K562 (cell line): ENCODE measurements at regions not wholly inside any gene's neighbourhood (a gene's known extent, or its start where the extent isn't known, plus 50 kb on each side); places are given as distances from the start of the nearest gene placed in this dataset.

Experiments used
- ATAC-seq: fragments of 200-7000 bp; cut with Tn5 transposase; 3 replicates; pipeline ENCODE4 v1.9.1; 2020; ENCODE audit warnings: moderate library complexity
- BruUV-seq: library from RNA; stranded (reverse); fragments of 400-500 nt; replicated peaks from 2 replicates; lab custom pipeline; 2021; lab: Mats Ljungman, UMichigan
- CTCF ChIA-PET: fragments of 300-600 bp; formaldehyde crosslinking; extraction: SDS; loops from one replicate; lab custom pipeline; 2021; ENCODE audit warnings: low intra/inter-chr PET ratio; lab: Yijun Ruan, JAX
- POLR2A ChIA-PET: fragments of 300-600, 350-650 bp; sonication (Branson Sonifier 250); formaldehyde crosslinking; extraction: SDS; loops from one replicate; lab custom pipeline; 2021; ENCODE audit warnings: antibody characterized with exemption, inconsistent platforms; lab: Yijun Ruan, JAX
- DNase-seq, 4 experiments: peaks; one replicate each; pipeline versions ENCODE4 v3.0.0 to v3.0.0-alpha.2; 2011 to 2018; ENCODE audit warnings: low spot score in 3 of 4, mixed read lengths in 3 of 4; ENCODE audit errors: extremely low read depth in 1 of 4
- FAIRE-seq: peaks from 2 replicates; lab custom pipeline; 2011; peaks lifted over from hg19 to GRCh38; lab: Jason Lieb, UNC
- H2AFZ ChIP-seq: 2 replicates; pipeline ENCODE4 v1.6.0; 2011; ENCODE audit warnings: low read depth, low read length, control low read depth, inconsistent platforms
- H3K27ac ChIP-seq: fragments of 200-600 bp; 3 replicates; pipeline ENCODE4 v1.8.0; 2011; ENCODE audit warnings: low read depth, mild to moderate bottlenecking, control low read depth, inconsistent platforms, low read length, moderate library complexity, mixed read lengths; ENCODE audit errors: extremely low read depth
- H3K27me3 ChIP-seq, 2 experiments: fragments of 300-600 bp in 1 of 2; 2 replicates in 1 of 2; 3 replicates in 1 of 2; pipeline versions ENCODE4 v1.6.0 to v1.8.0; 2011; ENCODE audit warnings: inconsistent platforms in 2 of 2, low read length in 2 of 2, mild to moderate bottlenecking in 1 of 2, mixed read lengths in 1 of 2, moderate library complexity in 1 of 2; ENCODE audit not compliant: control insufficient read depth in 2 of 2, insufficient read depth in 2 of 2
- H3K36me3 ChIP-seq: fragments of 300-600 bp; 3 replicates; pipeline ENCODE4 v1.8.0; 2011; ENCODE audit warnings: mild to moderate bottlenecking, low read length, inconsistent platforms; ENCODE audit not compliant: control insufficient read depth, insufficient read depth
- H3K4me1 ChIP-seq, 2 experiments: fragments of 200-600 bp in 1 of 2; replicated peaks in 1 of 2; 2 replicates in 1 of 2; 3 replicates in 1 of 2; pipeline versions ENCODE4 v1.5.1 to v1.8.0; 2011; ENCODE audit warnings: inconsistent platforms in 2 of 2, low read length in 2 of 2, mild to moderate bottlenecking in 1 of 2, mixed read lengths in 1 of 2, moderate library complexity in 1 of 2; ENCODE audit not compliant: control insufficient read depth in 2 of 2, insufficient read depth in 2 of 2
- H3K4me2 ChIP-seq: 2 replicates; pipeline ENCODE4 v1.6.1; 2011; ENCODE audit warnings: low read length, control low read depth, inconsistent platforms, mixed read lengths; ENCODE audit not compliant: insufficient read depth
- H3K4me3 ChIP-seq: fragments of 200-600 bp; sonication (generic), shearing (Covaris generic); 2 replicates; pipeline ENCODE4 v1.5.1; 2016; ENCODE audit warnings: control low read depth, inconsistent platforms
- H3K79me2 ChIP-seq: fragments of 200-600 bp; 3 replicates; pipeline ENCODE4 v1.8.0; 2011; ENCODE audit warnings: low read length, inconsistent platforms; ENCODE audit not compliant: control insufficient read depth, insufficient read depth
- H3K9ac ChIP-seq, 2 experiments: 2 replicates each; pipeline versions ENCODE4 v1.6.0 to v1.6.1; 2011; ENCODE audit warnings: low read depth in 2 of 2, low read length in 2 of 2, control low read depth in 1 of 2, inconsistent platforms in 1 of 2, mild to moderate bottlenecking in 1 of 2, mixed read lengths in 1 of 2; ENCODE audit not compliant: insufficient read depth in 1 of 2
- H3K9me1 ChIP-seq: one replicate; pipeline ENCODE4 v1.6.0; 2011; ENCODE audit warnings: inconsistent platforms, mild to moderate bottlenecking, low read length, moderate library complexity; ENCODE audit not compliant: control insufficient read depth, insufficient read depth
- H3K9me3 ChIP-seq: replicated peaks from 2 replicates; pipeline ENCODE4 v1.5.1; 2011; ENCODE audit warnings: low read depth, low read length, inconsistent platforms; ENCODE audit not compliant: control insufficient read depth, insufficient read depth
- H4K20me1 ChIP-seq: replicated peaks from 2 replicates; pipeline ENCODE4 v1.6.1; 2011; ENCODE audit warnings: low read length, inconsistent platforms, mixed read lengths; ENCODE audit not compliant: control insufficient read depth, insufficient read depth
- ESRRA ChIP-seq: fragments of 450-650 bp; IDR thresholded peaks from 2 replicates; pipeline ENCODE4 v1.6.1; 2014; ENCODE audit warnings: low read depth, mild to moderate bottlenecking, moderate library complexity, borderline replicate concordance
- HMG20A ChIP-seq: fragments of 450-650 bp; formaldehyde crosslinking; conservative IDR thresholded peaks from 2 replicates; pipeline ENCODE4 v1.4.0; 2020; ENCODE audit warnings: mild to moderate bottlenecking, mixed read lengths
- MED1 ChIP-seq: sonication (generic); formaldehyde crosslinking; IDR thresholded peaks from 2 replicates; pipeline ENCODE4 v1.8.1; 2023; ENCODE audit warnings: missing genetic modification reagents, borderline replicate concordance
- PURB ChIP-seq: sonication (generic); formaldehyde crosslinking; IDR thresholded peaks from 2 replicates; pipeline ENCODE4 v1.9.0; 2021; ENCODE audit warnings: low read depth, mild to moderate bottlenecking, missing genetic modification reagents
- XRCC5 ChIP-seq: fragments of 200-400 bp; formaldehyde crosslinking; IDR thresholded peaks from 2 replicates; pipeline ENCODE4 v1.6.1; 2017; ENCODE audit warnings: low read depth, mild to moderate bottlenecking, low read length
- ZBED1 ChIP-seq: IDR thresholded peaks from 2 replicates; pipeline ENCODE4 v1.6.1; 2014
- ZNF589 ChIP-seq: fragments of 200-800 bp; sonication (Bioruptor generic); IDR thresholded peaks from 2 replicates; pipeline ENCODE4 v1.6.1; 2016; ENCODE audit warnings: low read depth, missing genetic modification characterization, missing compliant biosample characterization
- WGBS: fragments of 100-300 bp; shearing (Covaris generic); methylation state at CpG from one replicate; pipeline ENCODE4 v1.1.6; 2016; ENCODE audit warnings: low coverage, mixed read lengths; ENCODE audit not compliant: insufficient coverage; ENCODE audit errors: missing lambda C conversion rate; 5-methylcytosine and 5-hydroxymethylcytosine counted together
- in situ Hi-C: fragments of 300-500 bp; cut with MboI; formaldehyde crosslinking; loops from 4 replicates; pipeline ENCODE4 v1.15.0; 2018; ENCODE audit warnings: inconsistent platforms, mixed read lengths
- intact Hi-C: fragments of 100-400 bp; cut with micrococcal nuclease; formaldehyde crosslinking; loops from 2 replicates; pipeline ENCODE4 v1.14.2; 2022
- TF ChIP-seq, protein P1 (sequence below): fragments of 450-650 bp; IDR thresholded peaks from 2 replicates; pipeline ENCODE4 v1.7.1; 2018; ENCODE audit warnings: mild to moderate bottlenecking, low read depth; ENCODE audit not compliant: partially characterized antibody

DNA sequence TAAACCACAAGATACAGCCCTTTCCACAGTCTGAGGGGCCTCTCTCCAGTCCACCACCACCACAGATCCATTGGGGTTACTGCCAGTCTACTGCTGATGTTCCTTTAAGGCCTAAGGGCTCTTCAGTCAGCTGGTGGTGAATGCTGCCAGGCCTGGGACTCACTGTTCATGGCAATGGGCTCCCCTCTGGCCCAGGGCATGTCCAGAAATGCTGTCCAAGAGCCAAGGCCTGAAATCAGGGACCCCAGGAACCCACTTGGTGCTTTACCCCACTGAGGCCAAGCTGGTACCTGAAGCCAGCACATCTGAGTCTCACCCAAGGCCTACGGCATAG is 128.6 kb upstream of the CBLB start:
- Histone ChIP-seq H4K20me1 (no peaks in the 10 kb centered on the region), H3K9me1 (no peaks in the 10 kb centered on the region), H3K9ac (no peak overlapping the region), H3K4me2 (no peak overlapping the region), H3K4me3 (no peak overlapping the region), H2AFZ (no peak overlapping the region), H3K79me2 (no peaks in the 10 kb centered on the region), H3K27me3 (no peaks in the 10 kb centered on the region), H3K36me3 (no peaks in the 10 kb centered on the region), H3K4me1 (peaks cover 0 to 5% of the 10 kb centered on the region in 2 experiments; a peak in 3 of 5 replicates), H3K9me3 (no peaks in the 10 kb centered on the region), H3K27ac (no peak overlapping the region)
- TF ChIP-seq, protein P1, sequence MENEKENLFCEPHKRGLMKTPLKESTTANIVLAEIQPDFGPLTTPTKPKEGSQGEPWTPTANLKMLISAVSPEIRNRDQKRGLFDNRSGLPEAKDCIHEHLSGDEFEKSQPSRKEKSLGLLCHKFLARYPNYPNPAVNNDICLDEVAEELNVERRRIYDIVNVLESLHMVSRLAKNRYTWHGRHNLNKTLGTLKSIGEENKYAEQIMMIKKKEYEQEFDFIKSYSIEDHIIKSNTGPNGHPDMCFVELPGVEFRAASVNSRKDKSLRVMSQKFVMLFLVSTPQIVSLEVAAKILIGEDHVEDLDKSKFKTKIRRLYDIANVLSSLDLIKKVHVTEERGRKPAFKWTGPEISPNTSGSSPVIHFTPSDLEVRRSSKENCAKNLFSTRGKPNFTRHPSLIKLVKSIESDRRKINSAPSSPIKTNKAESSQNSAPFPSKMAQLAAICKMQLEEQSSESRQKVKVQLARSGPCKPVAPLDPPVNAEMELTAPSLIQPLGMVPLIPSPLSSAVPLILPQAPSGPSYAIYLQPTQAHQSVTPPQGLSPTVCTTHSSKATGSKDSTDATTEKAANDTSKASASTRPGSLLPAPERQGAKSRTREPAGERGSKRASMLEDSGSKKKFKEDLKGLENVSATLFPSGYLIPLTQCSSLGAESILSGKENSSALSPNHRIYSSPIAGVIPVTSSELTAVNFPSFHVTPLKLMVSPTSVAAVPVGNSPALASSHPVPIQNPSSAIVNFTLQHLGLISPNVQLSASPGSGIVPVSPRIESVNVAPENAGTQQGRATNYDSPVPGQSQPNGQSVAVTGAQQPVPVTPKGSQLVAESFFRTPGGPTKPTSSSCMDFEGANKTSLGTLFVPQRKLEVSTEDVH, result no peak
- TF ChIP-seq PURB (CRISPR knock-in tag) (no peak), ESRRA (no peak), ZNF589 (CRISPR knock-in tag) (no peak), HMG20A (no peak), XRCC5 (no peak), MED1 (CRISPR knock-in tag) (no peak), ZBED1 (no peak)
- in situ Hi-C loops, result no loop called here
- WGBS, result 86% methylated on average over 1 of the region's 1 CpG
- DNase-seq (no peak), FAIRE-seq (no peak), ATAC-seq (no peak)
- POLR2A ChIA-PET, result no interaction called here
- CTCF ChIA-PET, result no interaction called here
- BruUV-seq, result no TSS peak
- intact Hi-C loops, result no loop called here
